Activated CD4-positive, alpha-beta T cell treated with anti-CD3 and anti-CD28 coated beads, Interleukin-2, amount 50 U/mL, for 16 hours (primary cell): ENCODE measurements at regions not wholly inside any gene's neighbourhood (a gene's known extent, or its start where the extent isn't known, plus 50 kb on each side); places are given as distances from the start of the nearest gene placed in this dataset.
"Not testable (repeated sequence)": the region's sequence is repeated elsewhere in the genome, so short reads cannot be mapped to it uniquely, and the experiment has no call there.

Experiments used
- DNase-seq: peaks from one replicate; pipeline ENCODE4 v3.0.0-alpha.2; 2020

- peak; percentile 39 for DNase-seq
Observed at GRCh38 chr9:62837254-62837911, 1647.5 kb downstream of the SPATA31A7 start.

- peak; percentile 98 for DNase-seq
Observed at GRCh38 chr9:62838024-62838718, 1648.3 kb downstream of the SPATA31A7 start.

DNA sequence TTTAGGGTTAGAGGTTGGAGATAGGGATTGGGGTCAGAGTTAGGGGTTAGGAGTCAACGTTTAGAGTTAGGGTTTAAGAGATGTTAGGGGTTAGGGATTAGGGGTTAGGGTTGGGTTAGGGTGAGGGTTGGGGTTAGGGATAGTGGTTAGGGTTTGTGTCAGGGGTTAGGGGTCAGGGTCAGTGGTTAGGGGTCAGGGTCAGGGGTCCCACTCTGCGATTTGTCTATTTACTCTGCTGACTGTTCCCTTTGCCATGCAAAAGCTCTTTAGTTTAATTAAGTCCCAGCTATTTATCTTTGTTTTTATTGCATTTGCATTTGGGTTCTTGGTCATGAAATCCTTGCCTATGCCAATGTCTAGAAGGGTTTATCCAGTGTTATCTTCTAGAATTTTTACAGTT, 1649.3 kb downstream of the SPATA31A7 start:
- DNase-seq = not testable (repeated sequence)

- DNase-seq = not testable (repeated sequence)
Observed at GRCh38 chr9:62843145-62843544, 1653.3 kb downstream of the SPATA31A7 start.

DNA sequence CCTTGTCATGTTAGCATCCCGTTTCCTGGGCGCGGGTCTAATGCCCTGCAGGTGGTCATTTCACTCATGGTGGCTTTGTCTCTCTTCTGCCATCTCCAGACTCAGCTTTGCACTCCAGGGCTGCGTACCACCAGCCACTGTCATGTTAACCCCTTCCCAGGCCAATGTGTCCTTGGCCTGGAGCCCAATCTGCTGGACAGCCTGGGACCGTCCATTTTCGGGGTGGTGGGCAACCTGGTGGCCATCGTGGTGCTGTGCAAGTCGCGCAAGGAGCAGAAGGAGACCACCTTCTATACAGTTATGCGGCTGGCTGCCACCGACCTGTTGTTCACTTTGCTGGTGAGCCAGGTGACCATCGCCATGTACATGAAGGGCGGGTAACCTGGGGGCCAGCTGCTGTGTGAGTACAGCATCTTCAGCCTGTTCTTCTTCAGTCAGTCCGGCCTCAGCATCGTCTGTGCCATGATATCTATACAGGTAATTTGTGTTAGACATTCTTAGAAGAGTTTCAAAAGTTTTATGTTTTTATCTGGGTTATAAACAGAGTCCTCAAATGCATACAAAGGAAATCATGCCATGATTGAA, 1654.0 kb downstream of the SPATA31A7 start:
- not testable (repeated sequence) for DNase-seq

DNA sequence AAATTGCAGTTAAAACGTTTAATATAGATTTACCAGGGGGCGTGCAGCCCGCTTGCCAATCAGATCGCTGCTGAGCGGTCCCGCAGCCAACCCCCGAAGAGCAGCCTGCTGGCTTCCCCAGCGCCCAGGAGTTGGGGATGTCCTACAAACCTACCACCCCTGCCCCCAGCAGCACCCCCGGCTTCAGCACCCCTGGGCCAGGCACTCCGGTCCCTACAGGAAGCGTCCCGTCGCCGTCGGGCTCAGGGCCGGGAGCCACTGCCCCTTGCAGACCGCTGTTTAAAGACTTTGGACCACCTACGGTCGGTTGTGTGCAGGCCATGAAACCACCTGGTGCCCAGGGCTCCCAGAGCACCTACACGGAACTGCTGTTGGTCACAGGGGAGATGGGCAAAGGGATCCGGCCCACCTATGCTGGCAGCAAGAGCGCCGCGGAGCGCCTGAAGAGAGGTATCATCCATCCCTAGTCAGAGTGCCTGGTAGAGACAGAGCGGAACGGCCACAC, 1654.9 kb downstream of the SPATA31A7 start:
- not testable (repeated sequence) for DNase-seq

DNA sequence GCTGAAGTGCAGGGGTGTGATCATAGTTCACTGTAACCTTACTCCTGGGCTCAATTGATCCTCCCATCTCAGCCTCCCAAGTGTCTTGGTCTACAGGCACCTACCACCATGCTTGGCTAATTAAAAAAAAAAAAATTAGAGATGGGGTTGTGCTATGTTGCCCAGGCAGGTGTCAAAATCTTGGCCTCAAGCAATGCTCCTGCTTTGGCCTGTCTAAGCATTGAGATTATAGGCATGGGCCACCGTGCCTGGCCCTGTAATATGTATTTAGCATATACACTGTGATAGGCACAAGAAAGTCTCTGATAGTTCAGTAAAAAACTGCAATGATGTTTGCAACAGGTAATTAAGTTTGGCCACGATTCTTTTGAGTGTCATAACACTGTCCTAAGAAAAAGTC, 1658.4 kb downstream of the SPATA31A7 start:
- not testable (repeated sequence) for DNase-seq

GRCh38 chr9:62849991-62850390, 1660.2 kb downstream of the SPATA31A7 start:
- DNase-seq = not testable (repeated sequence)

DNA sequence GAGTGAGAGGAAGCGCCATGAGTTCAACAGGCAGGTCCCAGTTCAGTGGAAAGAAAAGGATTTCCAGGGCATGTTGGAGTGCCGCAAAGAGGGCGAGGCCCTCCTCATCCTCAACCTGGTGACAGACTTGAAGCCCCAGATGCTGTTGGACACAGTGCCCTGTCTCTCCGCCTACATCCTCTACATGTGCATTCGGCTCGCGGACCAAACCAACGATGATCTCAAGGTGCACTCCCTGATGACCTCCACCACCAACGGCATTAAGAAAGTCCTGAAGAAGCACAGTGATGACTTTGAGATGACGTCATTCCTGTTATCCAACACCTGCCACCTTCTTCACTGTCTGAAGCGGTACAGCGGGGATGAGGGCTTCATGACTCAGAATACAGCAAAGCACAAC, 1667.4 kb downstream of the SPATA31A7 start:
- DNase-seq = not testable (repeated sequence)

GRCh38 chr9:62858240-62858639, 1668.4 kb downstream of the SPATA31A7 start:
- DNase-seq = not testable (repeated sequence)

DNA sequence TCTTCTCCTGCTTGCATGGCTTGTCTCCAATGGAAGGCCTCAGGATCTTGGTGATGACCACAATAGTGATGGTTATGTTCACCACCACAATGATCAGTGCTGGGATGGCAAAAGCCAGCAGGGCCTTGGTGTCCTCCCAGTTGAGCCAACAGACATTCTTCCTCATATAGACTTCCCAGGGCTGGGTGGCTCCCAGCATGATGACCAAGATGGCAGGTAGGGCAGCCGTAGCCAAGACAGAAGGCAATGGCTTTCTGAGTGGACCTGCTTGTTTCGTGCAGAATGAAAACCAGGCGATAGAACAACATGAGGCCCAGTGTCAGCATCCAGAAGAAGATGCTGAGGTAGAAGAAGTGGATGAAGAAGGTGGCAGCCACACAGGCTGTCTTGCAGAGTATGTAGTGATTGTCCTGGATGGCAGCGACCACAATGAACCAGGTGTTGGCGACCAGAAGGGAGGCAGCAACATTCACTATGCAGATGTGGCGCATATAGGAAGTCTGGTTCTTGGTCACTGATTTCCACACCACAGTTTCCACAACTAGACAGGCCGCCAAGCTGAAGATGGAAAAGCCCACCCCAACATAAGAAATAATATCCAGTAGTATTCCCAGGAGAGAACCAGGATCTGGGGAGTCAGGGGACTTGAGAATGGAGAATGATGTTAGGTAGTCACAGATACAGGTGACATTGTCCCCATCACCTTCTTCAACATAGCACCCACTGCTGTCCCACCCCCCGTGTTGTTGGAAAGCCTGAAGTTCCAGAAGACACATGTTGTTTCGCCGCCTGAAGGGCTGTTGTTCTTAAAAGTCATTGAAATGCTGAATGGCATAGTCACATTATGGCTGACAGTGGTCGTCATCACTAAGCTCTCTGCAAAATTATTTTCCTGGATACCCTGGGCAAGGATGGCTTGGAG, 1671.4 kb downstream of the SPATA31A7 start:
- DNase-seq = not testable (repeated sequence)

GRCh38 chr9:62862180-62862579, 1672.3 kb downstream of the SPATA31A7 start:
- not testable (repeated sequence) for DNase-seq

DNA sequence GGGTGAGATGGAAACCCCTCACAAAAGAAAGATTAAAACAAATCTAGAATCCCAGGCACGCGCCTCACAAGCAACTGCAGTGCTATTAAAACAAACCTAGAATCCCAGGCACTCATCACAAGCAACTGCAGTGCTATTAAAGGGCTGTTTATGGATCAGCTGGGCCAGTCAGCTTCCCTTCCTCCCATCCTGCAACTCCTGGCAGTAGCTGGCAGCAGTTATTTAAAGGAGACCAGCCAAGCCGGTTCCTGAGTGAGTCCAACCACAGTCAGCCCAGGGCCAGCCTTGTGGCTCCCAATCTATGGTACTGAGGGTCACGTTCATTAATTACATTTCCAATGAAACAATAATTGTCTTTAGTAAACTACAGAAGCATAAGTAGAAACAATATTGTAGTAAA, 1673.5 kb downstream of the SPATA31A7 start:
- not testable (repeated sequence) for DNase-seq

GRCh38 chr9:62863867-62864266, 1674.0 kb downstream of the SPATA31A7 start:
- not testable (repeated sequence) for DNase-seq

GRCh38 chr9:62864481-62865469, 1674.9 kb downstream of the SPATA31A7 start:
- DNase-seq = not testable (repeated sequence)

GRCh38 chr9:62869061-62869460, 1679.2 kb downstream of the SPATA31A7 start:
- DNase-seq = not testable (repeated sequence)

DNA sequence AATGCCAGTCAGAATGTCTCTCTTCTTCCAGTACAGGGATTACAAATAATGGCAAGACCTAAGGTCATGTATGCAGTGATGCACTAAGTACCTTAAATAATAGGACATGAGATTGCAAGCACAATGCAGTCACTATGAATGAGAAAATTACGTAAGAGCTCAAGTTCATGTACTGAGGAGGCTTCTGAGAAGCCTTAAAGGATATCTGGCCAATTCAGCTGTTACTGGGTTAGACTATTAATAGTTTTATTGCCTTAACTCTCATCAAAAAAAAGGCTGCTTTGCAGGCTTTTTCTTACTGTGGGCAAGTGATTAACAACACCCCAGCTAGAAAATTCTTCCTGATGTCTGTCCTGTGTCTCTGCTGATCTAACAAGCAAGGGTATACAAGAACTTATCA, 1681.9 kb downstream of the SPATA31A7 start:
- DNase-seq = not testable (repeated sequence)

DNA sequence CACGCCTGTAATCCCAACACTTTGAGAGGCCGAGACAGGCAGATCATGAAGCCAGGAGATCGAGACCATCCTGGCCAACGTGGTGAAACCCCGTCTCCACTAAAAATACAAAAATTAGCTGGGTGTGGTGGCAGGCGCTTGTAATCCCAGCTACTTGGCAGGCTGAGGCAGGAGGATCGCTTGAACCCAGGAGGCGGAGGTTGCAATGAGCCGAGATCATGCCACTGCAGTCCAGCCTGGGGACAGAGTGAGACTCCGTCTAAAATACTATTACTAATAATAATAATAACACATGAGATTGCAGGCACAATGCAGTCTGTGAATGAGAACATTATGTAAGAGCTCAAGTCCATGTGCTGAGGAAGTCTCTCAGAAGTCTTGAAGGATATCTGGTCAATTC, 1684.4 kb downstream of the SPATA31A7 start:
- not testable (repeated sequence) for DNase-seq

GRCh38 chr9:62874745-62875599, 1685.1 kb downstream of the SPATA31A7 start:
- DNase-seq = not testable (repeated sequence)

DNA sequence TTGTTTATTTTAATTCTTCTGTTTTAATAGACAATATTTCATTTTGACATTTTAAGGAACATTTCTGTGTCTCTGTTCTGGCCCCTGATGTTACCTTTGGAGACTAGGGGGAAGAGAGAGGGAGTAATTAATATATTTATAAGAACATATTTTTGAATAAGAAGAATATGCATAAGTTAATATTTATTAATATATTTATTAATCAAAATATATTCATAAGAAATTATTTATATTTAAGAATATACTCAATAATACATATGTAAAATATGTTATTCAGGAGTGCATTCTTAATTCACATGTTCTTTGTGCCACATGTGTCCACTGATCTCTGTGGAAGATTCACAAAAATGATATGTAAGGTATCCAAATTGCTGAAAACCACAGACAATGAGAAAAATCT, 1687.7 kb downstream of the SPATA31A7 start:
- not testable (repeated sequence) for DNase-seq
